H9 (cell line): ENCODE measurements at regions not wholly inside any gene's neighbourhood (a gene's known extent, or its start where the extent isn't known, plus 50 kb on each side); places are given as distances from the start of the nearest gene placed in this dataset.

Source experiments
- DNase-seq: peaks from one replicate; pipeline ENCODE4 v3.0.0-alpha.2; 2017
- H2AFZ ChIP-seq: one replicate; pipeline ENCODE4 v1.6.1; 2013; ENCODE audit warnings: mild to moderate bottlenecking, low read length, control low read depth, moderate library complexity
- H2AK5ac ChIP-seq: 2 replicates; pipeline ENCODE4 v1.6.1; 2013; ENCODE audit warnings: low read length, control low read depth, mixed read lengths; ENCODE audit not compliant: insufficient read length
- H2BK120ac ChIP-seq: one replicate; pipeline ENCODE4 v1.6.1; 2013; ENCODE audit warnings: low read depth, mild to moderate bottlenecking, low read length, control low read depth, inconsistent platforms; ENCODE audit not compliant: poor library complexity, severe bottlenecking
- H2BK12ac ChIP-seq: 2 replicates; pipeline ENCODE4 v1.6.1; 2013; ENCODE audit warnings: low read length, control low read depth, mixed read lengths, low read depth; ENCODE audit not compliant: insufficient read length
- H2BK15ac ChIP-seq: 2 replicates; pipeline ENCODE4 v1.6.1; 2013; ENCODE audit warnings: low read depth, low read length, control low read depth
- H2BK20ac ChIP-seq: one replicate; pipeline ENCODE4 v1.6.1; 2013; ENCODE audit warnings: low read depth, mild to moderate bottlenecking, low read length, control low read depth, inconsistent platforms; ENCODE audit not compliant: poor library complexity, severe bottlenecking
- H2BK5ac ChIP-seq: 2 replicates; pipeline ENCODE4 v1.6.1; 2013; ENCODE audit warnings: low read length, control low read depth, mixed read lengths; ENCODE audit not compliant: insufficient read length
- H3K14ac ChIP-seq: 2 replicates; pipeline ENCODE4 v1.6.1; 2013; ENCODE audit warnings: low read length, control low read depth; ENCODE audit not compliant: insufficient read depth
- H3K18ac ChIP-seq: 2 replicates; pipeline ENCODE4 v1.6.1; 2013; ENCODE audit warnings: low read depth, mild to moderate bottlenecking, mixed read lengths, low read length, control low read depth; ENCODE audit not compliant: insufficient read length
- H3K23ac ChIP-seq: 2 replicates; pipeline ENCODE4 v1.6.1; 2013; ENCODE audit warnings: low read length, control low read depth, mixed read lengths, low read depth; ENCODE audit not compliant: insufficient read length
- H3K23me2 ChIP-seq: 2 replicates; pipeline ENCODE4 v1.6.1; 2013; ENCODE audit warnings: low read depth, mild to moderate bottlenecking, mixed read lengths, low read length, control low read depth; ENCODE audit not compliant: insufficient read length, poor library complexity, severe bottlenecking
- H3K27ac ChIP-seq: 2 replicates; pipeline ENCODE4 v1.5.1; 2013; ENCODE audit warnings: low read length, control low read depth, mixed read lengths, low read depth; ENCODE audit not compliant: insufficient read length
- H3K27me3 ChIP-seq: 2 replicates; pipeline ENCODE4 v1.6.1; 2013; ENCODE audit warnings: low read length, control low read depth, inconsistent platforms; ENCODE audit not compliant: insufficient read depth
- H3K4ac ChIP-seq: 2 replicates; pipeline ENCODE4 v1.6.1; 2013; ENCODE audit warnings: low read depth, mild to moderate bottlenecking, control low read depth, inconsistent platforms, low read length, moderate library complexity
- H3K4me1 ChIP-seq: 2 replicates; pipeline ENCODE4 v1.6.1; 2013; ENCODE audit warnings: low read length, control low read depth, inconsistent platforms; ENCODE audit not compliant: insufficient read depth
- H3K4me2 ChIP-seq: 2 replicates; pipeline ENCODE4 v1.6.1; 2013; ENCODE audit warnings: low read length, control low read depth, mixed read lengths; ENCODE audit not compliant: insufficient read length, insufficient read depth
- H3K56ac ChIP-seq: 2 replicates; pipeline ENCODE4 v1.6.1; 2013; ENCODE audit warnings: low read depth, mild to moderate bottlenecking, mixed read lengths, low read length, control low read depth; ENCODE audit not compliant: insufficient read length
- H3K79me1 ChIP-seq: 2 replicates; pipeline ENCODE4 v1.6.1; 2013; ENCODE audit warnings: low read depth, mild to moderate bottlenecking, moderate library complexity, low read length, control low read depth, inconsistent platforms; ENCODE audit not compliant: insufficient read depth, poor library complexity, severe bottlenecking
- H3K79me2 ChIP-seq: 2 replicates; pipeline ENCODE4 v1.6.1; 2013; ENCODE audit warnings: low read length, control low read depth, inconsistent platforms; ENCODE audit not compliant: insufficient read depth
- H3K9ac ChIP-seq: 2 replicates; pipeline ENCODE4 v1.6.1; 2013; ENCODE audit warnings: low read length, control low read depth, mixed read lengths; ENCODE audit not compliant: insufficient read length; ENCODE audit errors: extremely low read depth
- H3K9me3 ChIP-seq: one replicate; pipeline ENCODE4 v1.6.1; 2013; ENCODE audit warnings: low read depth, low read length, inconsistent platforms; ENCODE audit not compliant: control insufficient read depth
- H3T11ph ChIP-seq: one replicate; pipeline ENCODE4 v1.6.1; 2013; ENCODE audit warnings: mild to moderate bottlenecking, low read length, control low read depth, inconsistent platforms
- H4K20me1 ChIP-seq: one replicate; pipeline ENCODE4 v1.6.1; 2013; ENCODE audit not compliant: control insufficient read depth, insufficient read length, insufficient read depth
- H4K5ac ChIP-seq: 2 replicates; pipeline ENCODE4 v1.6.1; 2013; ENCODE audit warnings: low read depth, mild to moderate bottlenecking, mixed read lengths, low read length, control low read depth; ENCODE audit not compliant: insufficient read length
- H4K8ac ChIP-seq: replicated peaks from 2 replicates; pipeline ENCODE4 v1.6.1; 2013; ENCODE audit warnings: low read length, control low read depth, mixed read lengths, low read depth; ENCODE audit not compliant: insufficient read length
- H4K91ac ChIP-seq: 2 replicates; pipeline ENCODE4 v1.6.1; 2013; ENCODE audit warnings: low read depth, mild to moderate bottlenecking, moderate library complexity, mixed read lengths, low read length, control low read depth; ENCODE audit not compliant: insufficient read length
- H3K27ac Mint-ChIP-seq, 3 experiments: 2 replicates in 2 of 3; 3 replicates in 1 of 3; pipeline ENCODE4 v1.8.0; 2020 to 2021; ENCODE audit warnings: mixed read lengths in 3 of 3, mild to moderate bottlenecking in 1 of 3, moderate library complexity in 1 of 3
- H3K27me3 Mint-ChIP-seq: 2 replicates; pipeline ENCODE4 v1.8.0; 2021; ENCODE audit warnings: low read depth, mild to moderate bottlenecking, moderate library complexity, mixed read lengths
- H3K36me3 Mint-ChIP-seq, 3 experiments: 2 replicates in 2 of 3; 3 replicates in 1 of 3; pipeline ENCODE4 v1.8.0; 2020 to 2021; ENCODE audit warnings: low read depth in 3 of 3, mixed read lengths in 3 of 3; ENCODE audit not compliant: insufficient read depth in 1 of 3
- H3K4me1 Mint-ChIP-seq, 2 experiments: 2 replicates each; pipeline ENCODE4 v1.8.0; 2020; ENCODE audit warnings: mixed read lengths in 2 of 2
- H3K4me3 Mint-ChIP-seq, 2 experiments: 2 replicates in 1 of 2; 3 replicates in 1 of 2; pipeline ENCODE4 v1.8.0; 2020 to 2021; ENCODE audit warnings: mild to moderate bottlenecking in 2 of 2, mixed read lengths in 2 of 2, moderate library complexity in 1 of 2
- H3K9me3 Mint-ChIP-seq, 2 experiments: 2 replicates in 1 of 2; 3 replicates in 1 of 2; pipeline ENCODE4 v1.8.0; 2020; ENCODE audit warnings: mild to moderate bottlenecking in 2 of 2, mixed read lengths in 2 of 2, moderate library complexity in 1 of 2
- TF ChIP-seq, protein P1 (sequence below): fragments of 200-600 bp; sonication (generic); conservative IDR thresholded peaks from 3 replicates; pipeline ENCODE4 v1.8.0; 2021; ENCODE audit warnings: antibody characterized with exemption, mild to moderate bottlenecking

DNA sequence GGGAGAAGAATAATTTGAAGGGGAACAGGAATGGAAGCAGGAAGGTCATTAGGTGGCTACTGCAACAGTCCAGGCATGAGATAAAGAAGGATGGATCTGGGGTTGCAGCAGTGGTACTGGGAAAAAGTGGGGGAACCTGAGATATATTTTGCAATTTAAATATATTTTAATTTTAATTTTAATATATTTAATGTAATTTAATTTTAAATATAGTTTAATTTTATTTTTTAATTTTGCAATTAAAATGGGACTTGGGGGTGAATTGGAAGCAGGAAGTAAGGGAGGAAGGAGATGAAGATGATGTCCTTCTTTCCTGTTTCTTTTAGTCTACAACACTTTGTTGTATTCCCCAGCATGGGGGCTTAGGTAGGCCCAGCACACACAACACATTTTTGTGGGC is 369.8 kb downstream of the GADD45G start:
- H2BK5ac ChIP-seq, result no peak overlapping the region
- H2BK120ac ChIP-seq, result no peak overlapping the region
- no peak overlapping the region for H3K14ac ChIP-seq
- no peak overlapping the region for H3K56ac ChIP-seq
- no peaks in the 10 kb centered on the region for H3K23me2 ChIP-seq
- Mint-ChIP-seq H3K27ac (no peak overlapping the region), H3K27me3 (no peaks in the 10 kb centered on the region; the same call in 1 of the 2 replicates), H3K4me1 (peaks cover 2 to 3% of the 10 kb centered on the region in 2 experiments), H3K36me3 (no peaks in the 10 kb centered on the region), H3K4me3 (no peak overlapping the region), H3K9me3 (no peaks in the 10 kb centered on the region; a peak in 1 of 5 replicates)
- H3K9ac ChIP-seq, result no peak overlapping the region
- DNase-seq, result no peak
- H3T11ph ChIP-seq, result no peak overlapping the region
- no peak overlapping the region for H4K5ac ChIP-seq
- no peaks in the 10 kb centered on the region for H3K9me3 ChIP-seq
- no peak overlapping the region for H4K91ac ChIP-seq
- no peak overlapping the region for H3K18ac ChIP-seq
- H3K79me1 ChIP-seq, result no peaks in the 10 kb centered on the region
- H2BK15ac ChIP-seq, result no peak overlapping the region
- H3K27ac ChIP-seq, result no peak overlapping the region
- H3K4ac ChIP-seq, result no peak overlapping the region
- H3K4me2 ChIP-seq, result no peak overlapping the region
- H2AFZ ChIP-seq, result no peak overlapping the region
- TF ChIP-seq, protein P1, sequence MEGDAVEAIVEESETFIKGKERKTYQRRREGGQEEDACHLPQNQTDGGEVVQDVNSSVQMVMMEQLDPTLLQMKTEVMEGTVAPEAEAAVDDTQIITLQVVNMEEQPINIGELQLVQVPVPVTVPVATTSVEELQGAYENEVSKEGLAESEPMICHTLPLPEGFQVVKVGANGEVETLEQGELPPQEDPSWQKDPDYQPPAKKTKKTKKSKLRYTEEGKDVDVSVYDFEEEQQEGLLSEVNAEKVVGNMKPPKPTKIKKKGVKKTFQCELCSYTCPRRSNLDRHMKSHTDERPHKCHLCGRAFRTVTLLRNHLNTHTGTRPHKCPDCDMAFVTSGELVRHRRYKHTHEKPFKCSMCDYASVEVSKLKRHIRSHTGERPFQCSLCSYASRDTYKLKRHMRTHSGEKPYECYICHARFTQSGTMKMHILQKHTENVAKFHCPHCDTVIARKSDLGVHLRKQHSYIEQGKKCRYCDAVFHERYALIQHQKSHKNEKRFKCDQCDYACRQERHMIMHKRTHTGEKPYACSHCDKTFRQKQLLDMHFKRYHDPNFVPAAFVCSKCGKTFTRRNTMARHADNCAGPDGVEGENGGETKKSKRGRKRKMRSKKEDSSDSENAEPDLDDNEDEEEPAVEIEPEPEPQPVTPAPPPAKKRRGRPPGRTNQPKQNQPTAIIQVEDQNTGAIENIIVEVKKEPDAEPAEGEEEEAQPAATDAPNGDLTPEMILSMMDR, result no peak
- H3K27me3 ChIP-seq, result no peaks in the 10 kb centered on the region
- no peak overlapping the region for H2BK12ac ChIP-seq
- no peaks in the 10 kb centered on the region for H3K79me2 ChIP-seq
- no peaks in the 10 kb centered on the region for H3K4me1 ChIP-seq
- H4K8ac ChIP-seq, result no peak overlapping the region
- no peak overlapping the region for H2AK5ac ChIP-seq
- H2BK20ac ChIP-seq, result no peak overlapping the region
- no peak overlapping the region for H3K23ac ChIP-seq
- no peaks in the 10 kb centered on the region for H4K20me1 ChIP-seq
